ENCODE measurements at regions not wholly inside any gene's neighbourhood (a gene's known extent, or its start where the extent isn't known, plus 50 kb on each side); places are given as distances from the start of the nearest gene placed in this dataset.

GRCh38 chr6:170176898-170177771 lies 113.7 kb downstream of the DLL1 start:
- peak; percentile 64 for DNase-seq

GRCh38 chr6:170176136-170176897 lies 114.6 kb downstream of the DLL1 start:
- peak; percentile 68 for DNase-seq

- DNase-seq = no peak
Observed at GRCh38 chr6:170175644-170176135, 115.2 kb downstream of the DLL1 start.

GRCh38 chr6:170174771-170175643 lies 115.9 kb downstream of the DLL1 start:
- DNase-seq = no peak

GRCh38 chr6:170174124-170174770 lies 116.6 kb downstream of the DLL1 start:
- no peak for DNase-seq

- no peak for DNase-seq
Observed at GRCh38 chr6:170173335-170173881, 117.5 kb downstream of the DLL1 start.

- DNase-seq = no peak
Observed at GRCh38 chr6:170172825-170173256, 118.0 kb downstream of the DLL1 start.

GRCh38 chr6:170172392-170172791 lies 118.5 kb downstream of the DLL1 start:
- DNase-seq = no peak

- DNase-seq = no peak
Observed at GRCh38 chr6:170167657-170168159, 123.2 kb downstream of the DLL1 start.

- no peak for DNase-seq
Observed at GRCh38 chr6:170166511-170167122, 124.3 kb downstream of the DLL1 start.

GRCh38 chr6:170165471-170166117 lies 125.3 kb downstream of the DLL1 start:
- DNase-seq = no peak

- DNase-seq = no peak
Observed at GRCh38 chr6:170165085-170165470, 125.8 kb downstream of the DLL1 start.

- DNase-seq = no peak
Observed at GRCh38 chr6:170164271-170164900, 126.5 kb downstream of the DLL1 start.

GRCh38 chr6:170163405-170164170 lies 127.3 kb downstream of the DLL1 start:
- no peak for DNase-seq

- DNase-seq = no peak
Observed at GRCh38 chr6:170162775-170163404, 128.0 kb downstream of the DLL1 start.

- no peak for DNase-seq
Observed at GRCh38 chr6:170162011-170162774, 128.7 kb downstream of the DLL1 start.

- DNase-seq = no peak
Observed at GRCh38 chr6:170160628-170161611, 130.0 kb downstream of the DLL1 start.

Measured in NCI-H748 treated with DMSO at 0.1 percent for 48 hours (cell line).